HPDE6-E6E7 (cell line): ENCODE measurements at regions not wholly inside any gene's neighbourhood (a gene's known extent, or its start where the extent isn't known, plus 50 kb on each side); places are given as distances from the start of the nearest gene placed in this dataset.

Source experiments
- DNase-seq: peaks from one replicate; pipeline ENCODE4 v3.0.0; 2011; ENCODE audit warnings: missing footprints; ENCODE audit errors: extremely low spot score

DNA sequence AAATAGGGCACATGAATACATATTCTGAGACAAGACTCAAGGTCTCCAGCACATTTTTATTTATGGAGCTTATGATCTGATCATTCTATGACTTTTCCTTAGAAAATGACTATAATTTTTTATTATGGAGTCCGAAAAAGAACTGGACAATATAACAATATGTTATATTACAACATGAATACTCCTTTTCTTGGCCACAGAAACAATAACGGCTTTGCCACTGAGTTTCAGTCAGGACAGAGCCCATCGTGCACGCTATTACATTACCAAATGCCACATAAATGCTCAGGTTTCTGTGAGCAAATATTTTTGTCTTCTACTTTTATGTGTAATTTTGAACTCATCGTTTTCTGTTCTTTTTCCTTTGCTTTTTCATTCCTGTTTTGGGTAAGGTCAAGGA lies 509.2 kb upstream of the ZEB2 start:
- no peak for DNase-seq

DNA sequence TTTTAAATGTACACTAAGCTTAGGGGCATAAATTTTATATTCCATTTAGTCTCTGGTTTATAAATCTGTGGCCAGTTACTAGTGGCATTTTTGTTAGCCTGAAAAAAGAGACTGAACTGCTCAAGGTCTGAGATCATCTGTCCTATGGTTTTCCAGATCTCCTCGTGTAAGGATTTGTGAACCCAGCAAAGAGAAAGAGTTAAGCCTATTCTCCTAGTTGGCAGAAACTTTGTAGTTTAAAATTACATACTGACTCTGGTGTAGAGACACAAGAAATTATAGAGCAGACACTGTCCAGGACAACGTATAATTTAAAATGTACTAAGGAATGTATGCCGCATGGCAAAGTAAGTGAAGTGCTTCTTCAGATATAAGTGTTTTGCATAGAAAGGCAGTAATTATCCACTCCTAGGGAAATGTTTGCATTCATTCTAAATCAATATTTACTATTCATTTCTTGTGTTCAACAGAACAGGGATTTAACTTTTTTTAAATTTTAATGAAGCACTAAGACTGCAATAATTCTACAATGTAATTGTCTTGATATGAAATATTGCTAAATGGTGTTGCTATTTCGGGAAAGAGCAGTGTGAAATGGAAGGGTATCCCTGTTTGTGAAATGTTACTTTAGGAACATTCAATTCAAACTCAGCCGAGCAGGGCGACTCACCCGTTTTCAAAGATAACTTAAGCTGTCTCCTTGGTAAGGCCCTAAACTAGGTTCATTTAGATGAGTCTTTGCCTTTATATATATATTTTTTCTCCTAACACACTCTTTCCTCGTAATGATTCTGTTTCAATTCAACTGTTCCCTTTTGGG lies 508.4 kb upstream of the ZEB2 start:
- no peak for DNase-seq

DNA sequence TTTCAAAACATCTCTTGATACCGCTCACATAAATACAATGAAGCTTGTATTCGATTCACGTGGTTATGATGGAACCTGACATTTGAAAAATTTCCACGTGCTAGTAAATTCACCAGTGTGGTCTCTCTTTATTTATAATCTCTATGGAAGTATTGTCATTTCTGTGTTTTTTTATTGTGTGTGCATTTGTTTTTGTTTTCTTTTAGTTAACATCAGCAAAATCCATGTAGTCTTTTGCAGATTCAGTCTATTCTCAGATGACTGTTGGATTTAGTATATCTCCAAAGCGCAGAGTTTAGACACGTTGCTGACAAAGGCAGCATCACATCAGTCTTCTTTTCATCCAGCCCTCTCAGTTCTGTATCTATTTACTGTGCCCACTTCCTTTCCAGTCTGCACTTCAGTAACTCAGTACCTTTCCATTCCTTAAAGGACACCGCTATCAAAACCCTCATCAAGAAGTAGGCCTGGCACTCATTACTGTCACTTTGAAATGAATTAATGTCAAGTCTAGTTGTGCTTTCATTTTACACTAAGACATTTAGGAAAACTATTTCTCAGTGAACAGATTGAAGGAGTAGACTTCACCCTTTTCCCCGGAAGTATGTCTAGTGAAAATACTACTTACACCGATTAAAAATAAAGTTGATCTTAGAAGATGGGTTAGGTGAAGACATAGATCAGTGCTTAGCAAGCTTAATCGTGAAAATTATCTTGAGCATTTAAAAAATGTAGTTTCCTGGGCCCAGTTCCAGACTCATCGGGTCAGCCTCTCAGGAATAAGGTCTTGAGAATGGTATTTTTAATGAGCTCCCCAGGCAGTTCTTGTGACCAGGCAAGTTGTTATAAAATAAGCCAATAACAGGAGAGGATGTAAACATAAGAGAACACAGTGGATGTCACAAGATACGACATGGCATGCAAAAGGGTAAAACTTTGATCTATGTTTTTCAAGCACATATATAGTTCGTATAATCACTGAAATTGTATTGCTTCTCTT lies 506.8 kb upstream of the ZEB2 start:
- no peak for DNase-seq

DNA sequence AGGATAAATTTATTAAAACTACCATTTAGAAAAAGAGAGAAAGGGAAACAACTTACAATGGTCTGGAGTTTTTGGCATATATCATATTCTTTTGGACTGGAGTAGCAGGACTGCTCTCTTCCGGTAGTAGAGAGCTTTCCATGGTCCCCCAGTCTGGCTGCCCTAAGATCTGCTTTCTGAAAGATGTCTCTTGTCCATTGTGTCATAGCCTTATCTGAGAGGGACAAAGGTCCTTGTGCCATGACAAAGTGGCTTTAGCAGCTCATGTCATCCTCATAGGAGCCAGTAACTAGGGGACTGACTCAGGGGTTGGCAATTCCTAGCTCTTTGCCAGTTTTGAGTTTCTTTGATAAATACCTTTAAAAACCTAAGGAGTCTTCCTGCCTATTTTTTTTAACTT lies 505.5 kb upstream of the ZEB2 start:
- no peak for DNase-seq

DNA sequence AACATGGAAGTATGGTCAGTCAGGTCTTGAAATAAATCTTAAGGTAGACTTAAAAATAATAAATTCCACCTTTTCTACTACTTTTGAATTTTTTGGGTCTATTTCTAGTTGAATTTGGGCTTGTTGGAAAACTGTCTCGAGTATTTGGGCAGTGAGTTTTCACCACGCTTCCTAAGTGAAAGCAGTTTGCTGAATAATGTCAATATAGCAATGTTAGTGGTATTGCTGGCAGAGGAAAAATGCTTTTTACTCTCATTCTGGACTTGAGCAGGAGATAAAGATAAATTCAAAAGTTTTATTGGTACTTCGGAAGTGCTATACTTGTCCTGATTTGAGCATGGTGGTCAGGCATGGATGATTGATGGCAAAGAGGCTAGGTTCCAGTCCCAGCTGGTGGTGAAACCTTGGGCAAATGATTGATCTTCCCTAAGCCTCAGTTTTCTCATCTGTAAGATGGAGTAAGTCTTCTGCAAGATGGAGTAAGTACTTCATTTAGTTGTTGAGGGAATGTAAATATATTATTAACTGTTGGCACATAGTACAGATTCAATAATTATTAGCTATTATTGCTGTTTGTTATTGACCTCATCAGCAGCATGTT lies 503.5 kb upstream of the ZEB2 start:
- DNase-seq = no peak

DNA sequence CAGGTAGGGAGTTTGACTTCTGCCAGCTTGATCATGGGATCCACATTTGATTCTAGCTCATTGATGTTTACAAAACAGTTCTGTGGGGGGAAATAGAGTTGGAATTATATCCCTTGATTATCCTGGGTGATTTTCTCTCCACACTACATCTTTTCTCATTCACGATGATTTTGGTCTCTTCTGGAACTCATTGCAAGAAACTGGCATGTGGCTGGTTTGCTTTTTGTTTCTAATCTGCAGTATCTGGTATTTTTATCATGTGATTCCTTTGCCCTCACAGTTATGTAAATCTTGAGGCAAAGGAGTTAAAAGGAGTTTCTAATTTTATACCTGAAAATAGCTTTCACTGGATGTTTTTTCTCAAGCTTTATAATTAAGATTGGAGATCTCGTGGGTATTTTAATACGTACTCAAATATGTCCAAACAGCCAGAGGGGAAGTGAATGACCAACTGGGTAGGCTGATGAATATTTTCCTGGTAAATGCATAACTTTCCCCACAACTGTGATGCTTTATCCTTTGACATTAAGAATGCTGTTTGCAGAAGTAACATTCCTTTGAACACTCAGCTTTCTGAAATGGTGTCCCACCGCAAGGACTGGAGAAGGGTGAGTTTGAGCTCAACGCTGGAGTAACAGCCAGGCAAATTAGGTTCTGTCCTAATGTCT lies 502.9 kb upstream of the ZEB2 start:
- no peak for DNase-seq

DNA sequence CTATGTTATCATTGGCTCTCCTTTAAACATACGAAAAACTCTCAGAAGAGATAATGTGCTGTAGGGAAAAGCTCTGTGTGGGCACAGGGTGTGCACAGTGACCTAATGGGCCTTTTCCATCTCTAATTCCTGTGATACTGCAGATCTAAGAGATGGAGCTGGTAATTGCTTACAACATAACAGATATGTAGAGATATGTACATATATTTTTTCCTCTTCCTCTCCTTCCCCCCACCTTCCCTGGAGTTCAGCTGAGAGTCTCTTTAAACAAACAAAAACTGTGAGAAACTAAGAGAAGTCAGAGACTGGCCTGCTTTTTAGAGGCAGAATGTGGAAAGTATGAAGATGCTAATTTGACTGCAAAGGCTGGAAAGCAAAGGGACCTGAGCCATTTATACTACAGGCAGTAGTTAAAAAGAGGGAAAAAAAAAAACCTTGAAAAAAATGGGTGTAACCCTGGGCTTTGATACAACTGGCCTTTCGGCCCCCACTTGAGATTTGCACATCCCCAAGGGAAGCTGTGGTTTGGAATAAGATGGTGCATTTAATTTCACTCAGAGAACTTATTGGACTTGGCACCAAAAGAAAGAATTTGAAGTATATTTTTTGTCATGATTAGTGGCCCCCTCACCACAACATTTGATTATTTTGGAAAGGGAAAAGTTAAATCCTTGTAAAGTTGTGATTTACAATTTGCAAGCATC lies 502.2 kb upstream of the ZEB2 start:
- DNase-seq = no peak

DNA sequence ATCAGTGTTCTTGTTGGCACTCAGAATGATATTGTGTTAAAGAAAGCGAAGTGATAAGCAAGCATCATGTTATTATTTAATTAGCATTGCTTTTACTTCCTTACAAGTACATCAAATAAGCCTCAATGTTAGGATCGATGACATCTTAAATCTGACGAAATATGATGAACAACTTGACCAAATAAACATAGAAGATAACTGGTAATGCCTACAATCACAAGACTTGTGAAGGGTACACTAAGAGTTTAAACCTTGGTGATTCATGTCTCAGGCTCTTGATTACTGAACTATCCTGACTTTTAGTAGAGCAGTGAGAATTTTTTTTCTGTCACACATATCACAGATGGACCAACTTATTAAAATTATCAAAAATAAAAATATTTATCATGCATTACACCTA lies 500.8 kb upstream of the ZEB2 start:
- no peak for DNase-seq

DNA sequence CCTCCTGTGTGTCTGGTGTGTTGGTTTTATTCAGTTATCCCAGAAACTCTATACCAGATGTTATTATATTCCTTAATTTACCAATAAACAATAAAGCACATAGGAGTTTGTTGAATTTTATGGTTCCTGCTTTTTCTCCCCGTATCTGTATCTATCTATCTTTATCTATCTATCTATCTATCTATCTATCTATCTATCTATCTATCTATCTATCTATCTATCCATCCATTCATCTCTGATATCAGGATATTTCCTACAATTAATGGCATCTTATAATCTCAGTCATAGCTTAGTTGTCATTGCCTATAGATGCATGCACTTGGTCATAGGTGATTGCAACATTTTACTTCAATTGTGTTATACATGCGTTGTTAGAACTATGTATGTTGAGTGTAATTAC lies 500.2 kb upstream of the ZEB2 start:
- DNase-seq = no peak

DNA sequence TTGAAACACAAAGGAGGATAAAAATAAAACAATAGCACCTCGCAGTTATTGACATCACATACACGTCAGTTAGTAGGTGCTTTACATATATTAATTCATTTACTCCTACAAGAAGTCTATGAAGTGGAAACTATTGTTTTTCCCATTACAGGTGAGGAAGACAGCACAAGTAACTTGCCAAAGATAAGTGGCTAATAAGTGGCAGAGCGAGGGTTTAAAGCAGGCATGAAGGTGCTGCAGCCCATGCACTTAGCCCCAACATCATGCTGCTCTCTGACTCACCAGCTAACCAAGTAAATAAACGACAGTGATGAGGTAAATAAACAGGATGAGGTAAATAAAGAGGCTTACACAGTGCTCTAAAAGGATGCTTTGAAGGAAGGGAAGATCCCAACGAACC lies 498.6 kb upstream of the ZEB2 start:
- DNase-seq = no peak

DNA sequence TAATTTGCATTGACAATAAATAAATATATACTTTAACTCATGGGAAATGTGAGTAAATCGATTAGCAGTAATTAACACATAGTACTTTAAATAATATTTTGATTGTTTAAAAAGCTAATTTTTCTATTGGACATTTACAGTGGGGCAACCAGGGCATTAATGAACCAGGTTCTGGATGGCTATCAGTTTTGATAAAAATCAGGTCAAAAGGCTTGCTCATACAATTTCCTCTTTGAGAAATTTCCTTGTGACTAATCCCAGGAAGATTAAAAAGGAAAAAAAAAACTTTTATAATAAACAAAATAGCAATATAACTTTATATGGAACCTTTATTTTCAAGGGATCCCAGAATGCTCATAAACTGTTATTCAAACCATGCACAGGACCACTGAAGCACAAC lies 497.2 kb upstream of the ZEB2 start:
- no peak for DNase-seq

DNA sequence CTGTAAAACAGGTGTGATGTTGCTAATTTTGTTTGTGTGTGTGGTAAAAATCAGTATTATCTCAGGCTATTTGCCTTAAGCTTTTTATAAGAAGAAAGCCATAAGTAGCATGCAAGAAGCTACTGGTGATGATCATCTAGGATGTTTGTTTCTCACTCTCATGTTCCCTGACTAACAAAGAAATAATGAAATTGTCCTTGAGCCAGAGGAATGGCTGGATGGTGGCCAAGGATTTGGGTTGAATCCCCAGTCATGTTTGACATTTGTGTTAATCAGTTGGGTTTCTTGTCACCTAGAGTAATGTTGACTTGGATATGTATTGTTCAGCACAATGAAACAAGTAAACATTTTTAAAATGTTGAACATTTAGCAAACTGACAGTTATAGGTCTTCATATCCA lies 496.8 kb upstream of the ZEB2 start:
- no peak for DNase-seq

DNA sequence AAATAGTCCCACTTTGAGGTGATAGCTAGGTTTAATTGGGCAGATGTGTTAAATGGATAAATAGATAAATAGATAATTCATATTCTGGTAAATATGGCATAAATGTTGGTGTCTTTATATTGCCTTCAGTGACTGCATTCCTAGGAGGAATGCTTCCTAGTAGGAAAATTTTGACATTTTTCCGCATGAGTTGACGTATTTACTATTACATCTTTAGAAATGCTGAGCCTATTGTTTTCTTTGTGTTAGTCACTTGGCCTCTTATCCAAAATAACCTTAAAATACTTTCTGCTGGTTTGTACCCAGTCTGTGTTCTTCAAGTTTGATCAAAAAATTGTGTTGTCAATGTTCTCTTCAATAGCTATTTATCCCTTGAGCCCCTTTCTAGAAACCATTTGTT lies 495.6 kb upstream of the ZEB2 start:
- DNase-seq = no peak

DNA sequence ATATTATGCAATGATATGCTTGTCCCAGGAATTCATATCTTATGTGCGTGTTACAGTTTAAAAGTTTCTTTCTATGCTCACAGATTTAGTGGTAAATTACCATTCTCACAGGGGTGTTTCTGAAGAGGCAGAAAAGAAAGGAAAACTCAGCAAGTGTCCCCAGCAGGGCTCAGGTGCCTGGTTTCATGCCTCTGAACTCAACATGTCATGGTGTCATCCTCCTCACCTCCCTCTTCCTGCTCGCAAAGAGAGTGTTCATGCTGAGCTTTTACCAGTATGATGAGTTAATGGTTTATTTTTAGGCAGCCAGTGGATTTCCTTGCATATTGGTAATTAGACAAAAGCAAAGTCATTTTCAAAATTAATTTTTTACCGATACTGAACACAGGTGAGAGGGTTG lies 492.9 kb upstream of the ZEB2 start:
- DNase-seq = no peak

DNA sequence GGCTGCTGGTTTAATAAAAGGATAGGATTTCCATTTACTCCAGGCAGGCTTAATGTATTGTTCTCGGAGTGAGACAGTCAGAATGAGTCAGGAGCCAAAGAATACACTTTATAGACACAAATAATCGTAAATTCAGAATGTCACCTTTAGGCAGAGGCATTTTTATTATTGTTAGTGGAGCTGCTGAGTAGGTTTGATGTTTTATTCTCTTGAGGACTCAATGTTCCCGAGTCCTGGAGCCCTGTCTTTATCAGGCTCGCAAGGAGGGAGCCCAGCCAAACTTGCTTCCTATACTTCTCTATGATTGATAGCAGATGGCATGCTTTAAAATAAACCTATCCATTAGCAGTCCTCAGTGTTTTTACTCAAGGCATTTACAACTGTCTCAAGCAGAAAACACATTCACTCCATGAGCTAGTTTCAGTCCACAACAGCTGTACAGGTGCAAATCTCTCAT lies 492.3 kb upstream of the ZEB2 start:
- peak; percentile 41 for DNase-seq

DNA sequence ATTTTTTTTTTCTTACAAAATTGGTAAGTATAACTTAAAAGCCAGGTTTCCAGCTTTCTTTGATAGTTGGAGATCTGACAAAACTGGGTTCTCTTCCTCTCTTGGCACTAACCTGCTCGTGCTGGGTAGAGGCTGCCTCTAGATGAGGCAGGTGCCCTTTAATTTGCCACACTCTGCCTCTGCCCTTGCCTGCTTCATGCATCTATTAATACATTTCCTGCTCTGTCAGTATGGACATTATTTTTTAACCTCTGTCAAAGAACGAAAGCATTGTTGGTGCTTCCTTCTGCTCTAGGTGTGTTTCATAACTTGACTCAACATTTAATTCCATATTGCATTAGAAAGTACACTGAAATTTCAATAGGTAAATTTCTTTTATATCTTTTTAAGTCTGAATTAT lies 490.7 kb upstream of the ZEB2 start:
- DNase-seq = no peak

DNA sequence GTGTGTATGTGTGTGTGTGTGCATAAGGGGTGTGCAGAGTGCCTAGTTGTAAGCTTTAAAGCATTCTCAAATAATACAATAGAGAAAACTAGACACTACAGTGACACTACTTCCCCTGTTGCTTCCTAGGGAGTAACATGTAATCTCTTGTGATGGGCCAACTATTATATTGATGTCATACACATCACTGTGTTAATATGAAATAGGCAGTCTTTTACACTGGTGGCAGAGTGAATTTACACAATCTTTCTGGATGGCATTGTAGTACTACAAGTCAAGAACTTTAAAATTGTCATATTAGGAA lies 488.0 kb upstream of the ZEB2 start:
- DNase-seq = no peak

DNA sequence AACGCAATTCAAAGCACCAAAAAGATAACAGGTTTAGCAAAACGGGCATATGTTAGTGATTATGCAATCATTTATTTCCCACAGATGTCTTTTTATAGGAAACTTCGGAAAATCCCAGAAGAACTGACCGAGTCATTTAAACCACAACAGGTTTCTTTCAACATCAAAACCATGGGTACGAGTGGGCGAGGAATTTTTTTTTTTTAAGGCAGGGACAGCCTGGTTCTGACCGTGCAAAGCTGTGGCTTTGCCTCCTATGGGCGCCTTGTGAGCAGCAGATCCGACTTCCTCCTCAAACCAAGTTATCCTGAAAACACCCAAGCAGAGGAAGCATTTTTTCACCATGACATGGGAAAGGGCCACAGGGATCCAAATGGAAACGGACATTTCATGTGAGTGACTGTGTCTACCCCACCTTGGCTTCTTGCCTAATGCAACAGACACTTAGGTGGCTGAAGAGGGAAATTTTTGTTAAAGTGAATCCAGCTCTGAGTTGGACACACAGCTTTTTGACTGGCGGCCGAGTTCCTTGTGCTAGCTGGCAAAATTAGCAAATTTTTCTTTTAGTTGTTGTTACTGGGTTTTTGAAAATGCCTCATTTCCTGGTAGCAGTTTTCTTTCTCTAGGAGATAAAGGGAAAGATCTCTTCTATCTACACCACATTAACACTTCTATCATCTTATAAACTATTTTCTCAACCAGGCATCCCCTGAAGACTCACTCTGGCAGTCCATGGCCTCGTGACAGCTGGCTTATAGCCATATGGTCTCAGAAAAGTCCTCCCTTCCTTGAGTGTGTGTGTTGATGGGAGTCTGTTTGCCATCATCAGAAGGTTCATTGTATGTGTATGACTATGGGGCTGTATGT lies 487.4 kb upstream of the ZEB2 start:
- DNase-seq = peak; percentile 20

DNA sequence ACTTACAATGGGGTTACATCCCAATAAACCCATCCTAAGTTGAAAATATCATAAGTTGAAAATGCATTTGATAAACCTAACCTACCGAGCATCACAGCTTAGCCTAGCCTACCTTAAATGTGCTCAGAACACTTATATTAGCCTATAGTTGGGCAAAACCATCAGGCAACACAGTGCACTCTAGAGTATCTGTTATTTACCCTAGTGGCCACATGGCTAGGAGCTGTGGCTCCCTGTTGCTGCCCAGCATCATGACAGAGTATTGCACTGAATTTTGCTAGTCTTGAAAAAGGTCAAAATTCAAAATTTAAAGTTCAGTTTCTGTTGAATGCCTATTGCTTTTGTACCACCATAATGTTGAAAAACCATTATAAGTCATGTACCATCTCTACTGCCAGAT lies 482.7 kb upstream of the ZEB2 start:
- DNase-seq = no peak

DNA sequence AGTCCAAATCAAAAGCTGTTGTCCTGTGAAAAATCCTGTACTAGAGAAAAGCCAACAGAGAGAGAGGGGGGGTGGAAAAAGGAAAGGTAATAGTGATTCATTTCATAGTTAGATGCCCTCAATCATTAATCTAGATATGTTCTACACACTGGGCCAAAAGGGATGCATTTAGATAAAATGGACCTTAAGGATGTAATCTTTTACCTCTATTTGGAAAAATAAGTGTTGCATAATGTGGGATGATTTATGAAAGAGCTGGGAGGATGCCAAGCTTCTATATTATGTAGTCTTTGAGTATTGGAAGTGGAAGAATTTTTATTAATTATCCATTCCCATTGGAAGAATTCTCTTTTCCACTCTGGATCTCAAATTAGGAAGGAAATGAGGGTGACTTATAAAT lies 480.5 kb upstream of the ZEB2 start:
- no peak for DNase-seq
